ENCODE measurements at regions not wholly inside any gene's neighbourhood (a gene's known extent, or its start where the extent isn't known, plus 50 kb on each side); places are given as distances from the start of the nearest gene placed in this dataset.

DNA sequence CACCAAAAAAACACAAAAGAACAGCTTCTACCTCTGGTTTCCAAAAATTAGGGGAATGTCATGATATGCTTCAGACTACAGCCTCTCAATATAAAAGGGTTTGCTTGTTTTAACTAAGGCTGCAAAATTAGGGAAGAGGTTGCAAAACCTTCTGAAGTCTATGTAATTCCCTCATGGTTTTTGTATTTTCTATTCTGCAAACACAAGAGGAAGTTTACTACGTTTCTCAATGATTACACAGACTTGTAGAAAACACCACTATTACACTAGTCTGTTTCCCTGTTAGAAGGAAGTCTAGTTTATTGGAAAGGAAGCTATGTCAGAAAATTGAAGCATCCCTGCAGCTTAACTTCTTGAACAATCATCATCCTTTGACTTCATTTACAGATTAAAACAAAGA, 229.7 kb upstream of the FMN2 start:
- no peaks in the 10 kb centered on the region for H3K27me3 ChIP-seq
- H3K27ac ChIP-seq: no peak overlapping the region
- H3K9me3 ChIP-seq (ENCODE audit: low read depth): no peaks in the 10 kb centered on the region
- no peak overlapping the region for H3K4me3 ChIP-seq
- TF ChIP-seq, protein P1, sequence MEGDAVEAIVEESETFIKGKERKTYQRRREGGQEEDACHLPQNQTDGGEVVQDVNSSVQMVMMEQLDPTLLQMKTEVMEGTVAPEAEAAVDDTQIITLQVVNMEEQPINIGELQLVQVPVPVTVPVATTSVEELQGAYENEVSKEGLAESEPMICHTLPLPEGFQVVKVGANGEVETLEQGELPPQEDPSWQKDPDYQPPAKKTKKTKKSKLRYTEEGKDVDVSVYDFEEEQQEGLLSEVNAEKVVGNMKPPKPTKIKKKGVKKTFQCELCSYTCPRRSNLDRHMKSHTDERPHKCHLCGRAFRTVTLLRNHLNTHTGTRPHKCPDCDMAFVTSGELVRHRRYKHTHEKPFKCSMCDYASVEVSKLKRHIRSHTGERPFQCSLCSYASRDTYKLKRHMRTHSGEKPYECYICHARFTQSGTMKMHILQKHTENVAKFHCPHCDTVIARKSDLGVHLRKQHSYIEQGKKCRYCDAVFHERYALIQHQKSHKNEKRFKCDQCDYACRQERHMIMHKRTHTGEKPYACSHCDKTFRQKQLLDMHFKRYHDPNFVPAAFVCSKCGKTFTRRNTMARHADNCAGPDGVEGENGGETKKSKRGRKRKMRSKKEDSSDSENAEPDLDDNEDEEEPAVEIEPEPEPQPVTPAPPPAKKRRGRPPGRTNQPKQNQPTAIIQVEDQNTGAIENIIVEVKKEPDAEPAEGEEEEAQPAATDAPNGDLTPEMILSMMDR (IDR thresholded peaks at IDR 0.05; ENCODE audit: low read depth, low read length): no peak
- no peak for DNase-seq (ENCODE audit: low read depth in 1 of 2, low spot score in 1 of 2)
- no peaks in the 10 kb centered on the region for H3K4me1 ChIP-seq (ENCODE audit: low read depth)
- H3K36me3 ChIP-seq: no peaks in the 10 kb centered on the region

DNA sequence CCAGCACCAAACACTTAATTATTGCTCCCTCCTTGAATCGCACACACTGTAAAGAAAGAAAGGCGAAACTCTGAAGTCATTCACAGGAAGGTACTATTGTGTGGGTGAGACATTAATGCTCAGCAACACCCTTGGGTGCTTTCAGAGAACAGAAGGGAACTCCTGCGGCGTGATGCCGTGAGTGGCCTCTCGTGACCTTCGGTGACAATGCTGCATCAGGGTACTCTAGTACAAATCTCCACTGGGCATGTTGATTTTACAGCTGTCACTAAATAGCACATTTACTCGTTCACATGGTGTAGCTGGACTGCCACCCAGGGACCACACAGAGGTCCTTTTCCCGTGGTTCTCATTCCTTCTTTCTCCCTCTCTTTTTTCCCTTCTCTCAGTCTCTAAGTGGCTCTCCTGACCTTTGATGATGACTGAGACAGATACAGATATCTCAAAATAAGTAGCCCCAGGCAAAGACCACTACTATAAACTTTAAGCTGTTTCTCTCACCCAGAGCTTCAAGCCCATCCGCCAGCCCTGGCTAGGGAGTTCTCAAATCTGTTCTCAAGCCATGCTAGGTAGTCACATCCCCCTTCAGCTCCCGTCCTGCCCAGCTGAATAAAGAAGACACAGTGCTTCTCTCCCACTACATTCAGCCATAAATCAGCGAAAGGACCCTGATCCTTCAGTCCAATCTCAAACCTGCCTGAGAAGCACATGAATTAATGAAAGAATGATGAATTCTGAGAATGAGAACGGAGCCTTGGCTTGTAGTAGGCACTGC, 223.4 kb upstream of the FMN2 start:
- no peaks in the 10 kb centered on the region for H3K27me3 ChIP-seq
- no peaks in the 10 kb centered on the region for H3K9me3 ChIP-seq (ENCODE audit: low read depth)
- DNase-seq (ENCODE audit: low read depth in 1 of 2, low spot score in 1 of 2): no peak
- no peak overlapping the region for H3K4me3 ChIP-seq
- no peak overlapping the region for H3K27ac ChIP-seq
- H3K4me1 ChIP-seq (ENCODE audit: low read depth): no peaks in the 10 kb centered on the region
- TF ChIP-seq, protein P1 (IDR thresholded peaks at IDR 0.05; ENCODE audit: low read depth, low read length): no peak
- no peaks in the 10 kb centered on the region for H3K36me3 ChIP-seq

DNA sequence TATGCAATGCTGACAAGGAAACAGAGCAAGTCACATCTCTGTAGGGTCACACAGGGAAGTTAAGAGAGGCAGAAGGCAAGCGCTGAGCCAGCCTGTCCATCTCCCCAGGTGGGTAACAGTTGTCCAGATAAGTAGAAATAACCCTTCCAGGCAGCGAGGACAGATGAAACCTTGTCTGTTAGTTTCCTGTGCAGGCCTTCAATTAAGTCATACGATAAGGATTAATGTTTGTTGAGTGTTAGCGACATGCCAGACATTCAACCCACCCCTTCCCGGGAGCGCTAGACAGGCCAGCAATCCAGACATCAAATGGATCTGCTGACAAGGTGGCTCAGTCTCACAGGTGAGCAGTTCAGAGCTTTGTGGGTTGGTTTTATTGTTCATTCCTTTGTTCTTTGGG, 221.5 kb upstream of the FMN2 start:
- TF ChIP-seq, protein P1 (IDR thresholded peaks at IDR 0.05; ENCODE audit: low read depth, low read length): no peak
- Histone ChIP-seq H3K36me3 (no peaks in the 10 kb centered on the region), H3K4me3 (no peak overlapping the region), H3K27ac (no peak overlapping the region), H3K9me3 (ENCODE audit: low read depth) (no peaks in the 10 kb centered on the region), H3K4me1 (ENCODE audit: low read depth) (no peaks in the 10 kb centered on the region), H3K27me3 (no peaks in the 10 kb centered on the region)
- DNase-seq (ENCODE audit: low read depth in 1 of 2, low spot score in 1 of 2): no peak

DNA sequence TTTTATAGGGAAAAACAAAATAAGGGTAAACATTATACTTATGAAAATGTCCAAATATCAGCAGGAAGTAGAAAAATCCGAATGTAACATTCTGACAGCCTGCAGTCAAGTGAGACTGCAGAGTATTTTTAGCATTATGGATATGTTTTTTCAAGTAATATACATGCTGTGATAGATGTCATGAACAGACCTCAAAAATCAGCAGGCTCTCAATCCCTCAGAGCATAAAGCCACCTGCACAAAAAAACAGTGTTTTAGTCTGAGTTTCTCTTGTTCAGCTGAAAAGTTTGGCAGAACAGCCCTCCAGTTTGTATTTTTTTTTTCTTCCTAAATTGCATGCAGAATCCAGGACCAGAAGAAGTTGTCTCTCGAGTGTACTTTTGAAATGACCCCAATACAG, 219.1 kb upstream of the FMN2 start:
- no peaks in the 10 kb centered on the region for H3K4me1 ChIP-seq (ENCODE audit: low read depth)
- H3K36me3 ChIP-seq: no peaks in the 10 kb centered on the region
- TF ChIP-seq, protein P1 (IDR thresholded peaks at IDR 0.05; ENCODE audit: low read depth, low read length): no peak
- no peaks in the 10 kb centered on the region for H3K27me3 ChIP-seq
- no peak for DNase-seq (ENCODE audit: low read depth in 1 of 2, low spot score in 1 of 2)
- no peaks in the 10 kb centered on the region for H3K9me3 ChIP-seq (ENCODE audit: low read depth)
- H3K4me3 ChIP-seq: no peak overlapping the region
- H3K27ac ChIP-seq: no peak overlapping the region

DNA sequence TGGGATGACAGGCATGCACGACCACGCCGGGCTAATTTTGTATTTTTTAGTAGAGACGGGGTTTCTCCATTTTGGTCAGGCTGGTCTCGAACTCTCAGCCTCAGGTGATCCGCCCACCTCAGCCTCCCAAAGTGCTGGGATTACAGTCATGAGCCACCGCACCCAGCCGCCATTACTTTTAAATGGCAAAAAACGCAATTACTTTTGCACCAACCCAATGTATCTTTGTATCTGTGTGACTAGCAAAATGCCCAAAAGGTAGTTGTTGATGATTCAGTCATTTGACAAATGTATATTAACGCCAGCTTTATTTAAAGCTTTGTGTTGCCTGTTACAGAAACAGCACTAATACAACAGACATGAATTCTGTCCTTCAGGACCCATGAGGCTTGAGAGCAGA, 216.9 kb upstream of the FMN2 start:
- H3K27ac ChIP-seq: no peak overlapping the region
- TF ChIP-seq, protein P1 (IDR thresholded peaks at IDR 0.05; ENCODE audit: low read depth, low read length): no peak
- H3K4me1 ChIP-seq (ENCODE audit: low read depth): no peaks in the 10 kb centered on the region
- no peak for DNase-seq (ENCODE audit: low read depth in 1 of 2, low spot score in 1 of 2)
- H3K27me3 ChIP-seq: no peaks in the 10 kb centered on the region
- no peaks in the 10 kb centered on the region for H3K9me3 ChIP-seq (ENCODE audit: low read depth)
- H3K36me3 ChIP-seq: no peaks in the 10 kb centered on the region
- no peak overlapping the region for H3K4me3 ChIP-seq

All from cardiac muscle cell (in vitro differentiated cells and primary cell).